DOHH2 (cell line): ENCODE measurements at regions not wholly inside any gene's neighbourhood (a gene's known extent, or its start where the extent isn't known, plus 50 kb on each side); places are given as distances from the start of the nearest gene placed in this dataset.
"Not testable (repeated sequence)": the region's sequence is repeated elsewhere in the genome, so short reads cannot be mapped to it uniquely, and the experiment has no call there.

Source experiments
- H3F3A ChIP-seq: fragments of 200-600 bp; sonication (generic), shearing (Covaris generic); 2 replicates; pipeline ENCODE4 v1.6.0; 2016; ENCODE audit warnings: antibody characterized with exemption, mild to moderate bottlenecking; ENCODE audit not compliant: control insufficient read depth, insufficient read depth
- H3K27ac ChIP-seq: fragments of 200-600 bp; sonication (generic); 2 replicates; pipeline ENCODE4 v1.5.1; 2014; ENCODE audit warnings: low read depth, mild to moderate bottlenecking, low read length, moderate library complexity
- H3K27me3 ChIP-seq: fragments of 200-600 bp; sonication (generic); 2 replicates; pipeline ENCODE4 v1.6.1; 2014; ENCODE audit warnings: mild to moderate bottlenecking, low read length, mixed read lengths; ENCODE audit not compliant: control insufficient read depth
- H3K36me3 ChIP-seq: fragments of 200-600 bp; sonication (generic); 2 replicates; pipeline ENCODE4 v1.6.1; 2014; ENCODE audit warnings: mild to moderate bottlenecking, low read length, moderate library complexity, mixed read lengths; ENCODE audit not compliant: control insufficient read depth
- H3K4me1 ChIP-seq: fragments of 200-600 bp; sonication (generic); 2 replicates; pipeline ENCODE4 v1.6.1; 2014; ENCODE audit warnings: mild to moderate bottlenecking, low read length, mixed read lengths; ENCODE audit not compliant: control insufficient read depth
- H3K4me2 ChIP-seq: fragments of 200-600 bp; sonication (generic); 2 replicates; pipeline ENCODE4 v1.6.0; 2014; ENCODE audit warnings: mild to moderate bottlenecking, low read length, moderate library complexity
- H3K4me3 ChIP-seq: fragments of 200-600 bp; sonication (generic); 2 replicates; pipeline ENCODE4 v1.5.1; 2014; ENCODE audit warnings: mild to moderate bottlenecking, low read length, mixed read lengths
- H3K79me2 ChIP-seq: fragments of 200-600 bp; sonication (generic); 2 replicates; pipeline ENCODE4 v1.6.1; 2014; ENCODE audit warnings: mild to moderate bottlenecking, low read length, mixed read lengths; ENCODE audit not compliant: control insufficient read depth
- H3K9me2 ChIP-seq: fragments of 200-600 bp; sonication (generic); replicated peaks from 2 replicates; pipeline ENCODE4 v1.6.1; 2014; ENCODE audit warnings: mild to moderate bottlenecking, low read length, mixed read lengths; ENCODE audit not compliant: control insufficient read depth
- H3K9me3 ChIP-seq: fragments of 200-600 bp; sonication (generic); 2 replicates; pipeline ENCODE4 v1.6.1; 2014; ENCODE audit warnings: antibody characterized with exemption, low read length, mixed read lengths; ENCODE audit not compliant: control insufficient read depth, insufficient read depth
- H4K20me1 ChIP-seq: fragments of 200-600 bp; sonication (generic); 2 replicates; pipeline ENCODE4 v1.6.0; 2014; ENCODE audit warnings: low read depth, mild to moderate bottlenecking, antibody characterized with exemption, low read length, moderate library complexity; ENCODE audit not compliant: control insufficient read depth, insufficient read depth
- CTCF ChIP-seq: fragments of 200-600 bp; sonication (generic); IDR thresholded peaks from one replicate; pipeline ENCODE4 v1.5.1; 2014; ENCODE audit warnings: antibody characterized with exemption, mild to moderate bottlenecking, low read depth, low read length; ENCODE audit not compliant: poor library complexity, severe bottlenecking
- EZH2phosphoT487 ChIP-seq: fragments of 200-600 bp; sonication (generic); IDR thresholded peaks from 2 replicates; pipeline ENCODE4 v1.6.1; 2017; ENCODE audit warnings: borderline replicate concordance, mild to moderate bottlenecking, antibody characterized with exemption, low read length, moderate library complexity, mixed read lengths

- Histone ChIP-seq H3K9me3 (no peaks in the 10 kb centered on the region), H3K27me3 (no peaks in the 10 kb centered on the region)
These were observed 266.9 kb upstream of the PELI2 start for GRCh38 chr14:55851301-55851700.

GRCh38 chr14:55851961-55852360, 266.2 kb upstream of the PELI2 start:
- no peak overlapping the region for H3K27ac ChIP-seq
- H3K36me3 ChIP-seq: no peaks in the 10 kb centered on the region
- no peaks in the 10 kb centered on the region for H4K20me1 ChIP-seq
- H3K9me2 ChIP-seq: no peaks in the 10 kb centered on the region
- H3K79me2 ChIP-seq: no peaks in the 10 kb centered on the region
- H3K4me2 ChIP-seq: no peak overlapping the region
- no peak overlapping the region for H3K4me3 ChIP-seq
- H3K9me3 ChIP-seq: no peaks in the 10 kb centered on the region
- TF ChIP-seq CTCF (no peak), EZH2phosphoT487 (no peak)
- no peaks in the 10 kb centered on the region for H3K27me3 ChIP-seq
- no peaks in the 10 kb centered on the region for H3K4me1 ChIP-seq
- no peaks in the 10 kb centered on the region for H3F3A ChIP-seq

More at GRCh38 chr14:55851301-55851700, 266.9 kb upstream of the PELI2 start:
- Histone ChIP-seq H3K4me3 (no peak overlapping the region), H3K4me2 (no peak overlapping the region), H4K20me1 (no peaks in the 10 kb centered on the region), H3F3A (no peaks in the 10 kb centered on the region), H3K79me2 (no peaks in the 10 kb centered on the region), H3K27ac (no peak overlapping the region), H3K4me1 (no peaks in the 10 kb centered on the region), H3K9me2 (no peaks in the 10 kb centered on the region), H3K36me3 (no peaks in the 10 kb centered on the region)
- no peak for TF ChIP-seq CTCF
- TF ChIP-seq EZH2phosphoT487: no peak

GRCh38 chr14:55855751-55856150, 262.5 kb upstream of the PELI2 start:
- no peak for TF ChIP-seq EZH2phosphoT487
- no peak for TF ChIP-seq CTCF

GRCh38 chr14:55858604-55859003, 259.6 kb upstream of the PELI2 start:
- Histone ChIP-seq H3K27me3 (no peaks in the 10 kb centered on the region), H4K20me1 (no peaks in the 10 kb centered on the region), H3F3A (no peaks in the 10 kb centered on the region), H3K4me1 (no peaks in the 10 kb centered on the region), H3K9me3 (peaks cover 2% of the 10 kb centered on the region; the same call in 1 of the 2 replicates), H3K4me3 (no peak overlapping the region), H3K27ac (no peak overlapping the region), H3K4me2 (no peak overlapping the region), H3K79me2 (no peaks in the 10 kb centered on the region), H3K9me2 (no peaks in the 10 kb centered on the region), H3K36me3 (no peaks in the 10 kb centered on the region)
- TF ChIP-seq CTCF: no peak
- no peak for TF ChIP-seq EZH2phosphoT487

More at GRCh38 chr14:55855751-55856150, 262.5 kb upstream of the PELI2 start:
- H3K27ac ChIP-seq: no peak overlapping the region
- H3K4me3 ChIP-seq: no peak overlapping the region
- H3K9me2 ChIP-seq: no peaks in the 10 kb centered on the region
- no peaks in the 10 kb centered on the region for H3K36me3 ChIP-seq
- H3K27me3 ChIP-seq: no peaks in the 10 kb centered on the region
- peaks cover 2% of the 10 kb centered on the region; the same call in 1 of the 2 replicates for H3K9me3 ChIP-seq
- no peaks in the 10 kb centered on the region for H4K20me1 ChIP-seq
- no peaks in the 10 kb centered on the region for H3F3A ChIP-seq
- H3K4me1 ChIP-seq: no peaks in the 10 kb centered on the region
- no peak overlapping the region for H3K4me2 ChIP-seq
- H3K79me2 ChIP-seq: no peaks in the 10 kb centered on the region

- H3K27me3 ChIP-seq, H3K4me3 ChIP-seq, H3K9me2 ChIP-seq, H3K79me2 ChIP-seq, H3K4me2 ChIP-seq, H3F3A ChIP-seq, H3K36me3 ChIP-seq, H3K9me3 ChIP-seq, H4K20me1 ChIP-seq, H3K4me1 ChIP-seq, H3K27ac ChIP-seq: not testable (repeated sequence)
These were observed 256.6 kb upstream of the PELI2 start for GRCh38 chr14:55861561-55861960.
